ENCODE measurements at regions not wholly inside any gene's neighbourhood (a gene's known extent, or its start where the extent isn't known, plus 50 kb on each side); places are given as distances from the start of the nearest gene placed in this dataset.

DNA sequence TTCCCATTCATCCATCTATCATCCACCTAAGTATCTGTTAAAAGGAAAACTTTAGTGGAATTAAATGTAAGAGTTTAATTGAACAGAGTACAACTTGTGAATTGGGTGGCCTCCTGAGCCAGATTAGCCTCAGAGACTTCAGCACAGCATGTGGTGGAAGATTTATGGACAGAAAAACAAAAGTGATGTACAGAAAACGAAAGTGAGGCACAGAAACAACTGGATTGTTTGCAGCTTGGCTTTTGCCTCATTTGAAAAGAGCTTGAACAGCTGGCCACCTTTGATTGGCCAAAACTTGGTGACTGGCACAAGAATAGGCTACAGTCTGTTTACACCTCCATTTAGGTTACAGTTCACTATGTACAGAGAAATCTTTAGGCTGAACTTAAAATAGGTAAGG is 1463.4 kb upstream of the CELF2 start:
- TF ChIP-seq, protein P1, sequence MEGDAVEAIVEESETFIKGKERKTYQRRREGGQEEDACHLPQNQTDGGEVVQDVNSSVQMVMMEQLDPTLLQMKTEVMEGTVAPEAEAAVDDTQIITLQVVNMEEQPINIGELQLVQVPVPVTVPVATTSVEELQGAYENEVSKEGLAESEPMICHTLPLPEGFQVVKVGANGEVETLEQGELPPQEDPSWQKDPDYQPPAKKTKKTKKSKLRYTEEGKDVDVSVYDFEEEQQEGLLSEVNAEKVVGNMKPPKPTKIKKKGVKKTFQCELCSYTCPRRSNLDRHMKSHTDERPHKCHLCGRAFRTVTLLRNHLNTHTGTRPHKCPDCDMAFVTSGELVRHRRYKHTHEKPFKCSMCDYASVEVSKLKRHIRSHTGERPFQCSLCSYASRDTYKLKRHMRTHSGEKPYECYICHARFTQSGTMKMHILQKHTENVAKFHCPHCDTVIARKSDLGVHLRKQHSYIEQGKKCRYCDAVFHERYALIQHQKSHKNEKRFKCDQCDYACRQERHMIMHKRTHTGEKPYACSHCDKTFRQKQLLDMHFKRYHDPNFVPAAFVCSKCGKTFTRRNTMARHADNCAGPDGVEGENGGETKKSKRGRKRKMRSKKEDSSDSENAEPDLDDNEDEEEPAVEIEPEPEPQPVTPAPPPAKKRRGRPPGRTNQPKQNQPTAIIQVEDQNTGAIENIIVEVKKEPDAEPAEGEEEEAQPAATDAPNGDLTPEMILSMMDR (IDR thresholded peaks at IDR 0.05; ENCODE audit: extremely low read depth in 1 of 2, insufficient read depth in 1 of 2, low read depth in 1 of 2, low read length in 2 of 2): no peak
- no peak for TF ChIP-seq EZH2 (IDR thresholded peaks at IDR 0.05; ENCODE audit: borderline replicate concordance, low read depth, low read length, severe bottlenecking)

Measured in endothelial cell of umbilical vein (primary cell).